DMS53 treated with DMSO at 0.1 percent for 48 hours (cell line): ENCODE measurements at regions not wholly inside any gene's neighbourhood (a gene's known extent, or its start where the extent isn't known, plus 50 kb on each side); places are given as distances from the start of the nearest gene placed in this dataset.

Experiments used
- DNase-seq: peaks from one replicate; lab custom pipeline; 2025; ENCODE audit not compliant: unreplicated experiment; lab: John Stamatoyannopoulos, UW

- no peak for DNase-seq
These were observed 310.9 kb upstream of the RBFOX1 start for GRCh38 chr16:7021653-7022275.

- DNase-seq, result no peak
These were observed 315.5 kb upstream of the RBFOX1 start for GRCh38 chr16:7017006-7017662.

- no peak for DNase-seq
These were observed 317.9 kb upstream of the RBFOX1 start for GRCh38 chr16:7014756-7015155.

GRCh38 chr16:7013990-7014389 is 318.7 kb upstream of the RBFOX1 start:
- DNase-seq, result no peak

GRCh38 chr16:7004266-7004665 is 328.4 kb upstream of the RBFOX1 start:
- DNase-seq, result no peak

- no peak for DNase-seq
These were observed 339.1 kb upstream of the RBFOX1 start for GRCh38 chr16:6993544-6993943.

- DNase-seq, result no peak
These were observed 343.8 kb upstream of the RBFOX1 start for GRCh38 chr16:6988846-6989245.

GRCh38 chr16:6977916-6978315 is 354.7 kb upstream of the RBFOX1 start:
- DNase-seq, result no peak

- no peak for DNase-seq
These were observed 355.4 kb upstream of the RBFOX1 start for GRCh38 chr16:6977291-6977690.

- DNase-seq, result no peak
These were observed 355.9 kb upstream of the RBFOX1 start for GRCh38 chr16:6976716-6977115.

- DNase-seq, result no peak
These were observed 362.3 kb upstream of the RBFOX1 start for GRCh38 chr16:6970171-6970857.

- DNase-seq, result no peak
These were observed 363.1 kb upstream of the RBFOX1 start for GRCh38 chr16:6969594-6969993.

GRCh38 chr16:6967796-6968320 is 364.8 kb upstream of the RBFOX1 start:
- no peak for DNase-seq

- DNase-seq, result no peak
These were observed 365.7 kb upstream of the RBFOX1 start for GRCh38 chr16:6966925-6967324.

GRCh38 chr16:6964679-6965078 is 368.0 kb upstream of the RBFOX1 start:
- DNase-seq, result no peak

GRCh38 chr16:6961704-6962103 is 370.9 kb upstream of the RBFOX1 start:
- DNase-seq, result no peak

GRCh38 chr16:6958184-6958583 is 374.5 kb upstream of the RBFOX1 start:
- no peak for DNase-seq

GRCh38 chr16:6957681-6958080 is 375.0 kb upstream of the RBFOX1 start:
- no peak for DNase-seq

GRCh38 chr16:6956511-6956910 is 376.1 kb upstream of the RBFOX1 start:
- DNase-seq, result no peak

- DNase-seq, result no peak
These were observed 377.3 kb upstream of the RBFOX1 start for GRCh38 chr16:6955303-6955702.

- no peak for DNase-seq
These were observed 383.4 kb upstream of the RBFOX1 start for GRCh38 chr16:6949240-6949639.

- DNase-seq, result no peak
These were observed 385.4 kb upstream of the RBFOX1 start for GRCh38 chr16:6947291-6947690.
